A549 (cell line): ENCODE measurements at regions not wholly inside any gene's neighbourhood (a gene's known extent, or its start where the extent isn't known, plus 50 kb on each side); places are given as distances from the start of the nearest gene placed in this dataset.

Experiments
- BHLHE40 ChIP-seq: IDR thresholded peaks from 2 replicates; pipeline ENCODE4 v1.6.1; 2012; ENCODE audit warnings: low read depth, low read length, inconsistent platforms
- CHD2 ChIP-seq: fragments of 150-350 bp; IDR thresholded peaks from 2 replicates; pipeline ENCODE4 v1.6.1; 2014; ENCODE audit warnings: low read length; ENCODE audit not compliant: partially characterized antibody
- HDAC2 ChIP-seq: fragments of 200-600 bp; sonication (generic); IDR thresholded peaks from 2 replicates; pipeline ENCODE4 v1.6.1; 2016
- JUN ChIP-seq, 2 experiments: fragments of >200 bp; sonication (Bioruptor Twin); formaldehyde crosslinking; IDR thresholded peaks; 2 replicates in 1 of 2; 3 replicates in 1 of 2; pipeline ENCODE4 v1.6.1; 2016 to 2017
- MAFK ChIP-seq: fragments of 450-650 bp; IDR thresholded peaks from 2 replicates; pipeline ENCODE4 v1.6.1; 2014; ENCODE audit not compliant: partially characterized antibody
- NPAS2 ChIP-seq: fragments of 250-450 bp; sonication (Bioruptor Pico); IDR thresholded peaks from 2 replicates; pipeline ENCODE4 v1.8.0; 2022; ENCODE audit warnings: mild to moderate bottlenecking, moderate library complexity, borderline replicate concordance
- POLR2A ChIP-seq: IDR thresholded peaks from 2 replicates; pipeline ENCODE4 v1.6.1; 2012; ENCODE audit warnings: mild to moderate bottlenecking, low read length
- RAD21 ChIP-seq, 2 experiments: fragments of >200 bp in 1 of 2; sonication (Bioruptor Twin) in 1 of 2; formaldehyde crosslinking in 1 of 2; IDR thresholded peaks in 1 of 2; conservative IDR thresholded peaks in 1 of 2; 2 replicates in 1 of 2; 3 replicates in 1 of 2; pipeline ENCODE4 v1.6.1; 2012 to 2018; ENCODE audit warnings: inconsistent platforms in 1 of 2
- TF ChIP-seq, protein P1 (sequence below): fragments of >200 bp; sonication (Bioruptor Twin); formaldehyde crosslinking; IDR thresholded peaks from 3 replicates; pipeline ENCODE4 v1.5.1; 2016

DNA sequence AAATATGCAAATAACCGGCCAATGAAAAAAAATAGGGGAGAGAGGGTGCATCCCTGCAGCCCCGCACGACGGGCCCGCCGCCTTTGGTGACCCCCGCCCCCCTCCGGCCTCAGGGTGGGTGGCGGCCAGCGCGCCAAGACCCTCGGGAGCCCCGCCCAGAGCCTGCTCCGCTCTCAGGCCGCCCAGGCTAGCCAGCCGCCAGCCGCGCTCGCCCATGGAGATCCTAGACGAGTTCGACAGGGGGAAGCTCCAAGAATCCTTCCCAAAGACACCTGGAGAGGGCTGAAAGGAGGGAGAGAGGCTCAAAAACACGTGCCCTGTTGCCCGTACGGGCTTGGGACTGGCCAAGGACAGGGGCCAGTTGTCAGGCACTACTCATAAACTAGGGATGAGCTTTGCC lies 434.0 kb downstream of the NR2F2 start:
- TF ChIP-seq HDAC2: no peak
- no peak for TF ChIP-seq NPAS2 (CRISPR knock-in tag)
- TF ChIP-seq, protein P1, sequence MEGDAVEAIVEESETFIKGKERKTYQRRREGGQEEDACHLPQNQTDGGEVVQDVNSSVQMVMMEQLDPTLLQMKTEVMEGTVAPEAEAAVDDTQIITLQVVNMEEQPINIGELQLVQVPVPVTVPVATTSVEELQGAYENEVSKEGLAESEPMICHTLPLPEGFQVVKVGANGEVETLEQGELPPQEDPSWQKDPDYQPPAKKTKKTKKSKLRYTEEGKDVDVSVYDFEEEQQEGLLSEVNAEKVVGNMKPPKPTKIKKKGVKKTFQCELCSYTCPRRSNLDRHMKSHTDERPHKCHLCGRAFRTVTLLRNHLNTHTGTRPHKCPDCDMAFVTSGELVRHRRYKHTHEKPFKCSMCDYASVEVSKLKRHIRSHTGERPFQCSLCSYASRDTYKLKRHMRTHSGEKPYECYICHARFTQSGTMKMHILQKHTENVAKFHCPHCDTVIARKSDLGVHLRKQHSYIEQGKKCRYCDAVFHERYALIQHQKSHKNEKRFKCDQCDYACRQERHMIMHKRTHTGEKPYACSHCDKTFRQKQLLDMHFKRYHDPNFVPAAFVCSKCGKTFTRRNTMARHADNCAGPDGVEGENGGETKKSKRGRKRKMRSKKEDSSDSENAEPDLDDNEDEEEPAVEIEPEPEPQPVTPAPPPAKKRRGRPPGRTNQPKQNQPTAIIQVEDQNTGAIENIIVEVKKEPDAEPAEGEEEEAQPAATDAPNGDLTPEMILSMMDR: no peak
- TF ChIP-seq MAFK: no peak
- TF ChIP-seq POLR2A: no peak
- no peak for TF ChIP-seq JUN (IDR thresholded peaks at IDR 0.05)
- TF ChIP-seq RAD21 (conservative IDR thresholded peaks at IDR 0.05 in 1 of 2, IDR thresholded peaks at IDR 0.05 in 1 of 2): no peak
- TF ChIP-seq CHD2: no peak
- TF ChIP-seq BHLHE40: no peak
